GM12878 (cell line): ENCODE measurements at regions not wholly inside any gene's neighbourhood (a gene's known extent, or its start where the extent isn't known, plus 50 kb on each side); places are given as distances from the start of the nearest gene placed in this dataset.
"Not testable (repeated sequence)": the region's sequence is repeated elsewhere in the genome, so short reads cannot be mapped to it uniquely, and the experiment has no call there.

Experiments used
- ATAC-seq: fragments of 200-7000 bp; cut with Tn5 transposase; 3 replicates; pipeline ENCODE4 v1.9.1; 2020; ENCODE audit warnings: mild to moderate bottlenecking, moderate library complexity
- BruUV-seq: library from RNA; stranded (reverse); fragments of 400-500 nt; replicated peaks from 2 replicates; lab custom pipeline; 2021; lab: Mats Ljungman, UMichigan
- CTCF ChIA-PET: fragments of 300-600 bp; sonication (Branson Sonifier 250); formaldehyde crosslinking; extraction: SDS; loops from one replicate; lab custom pipeline; 2021; ENCODE audit warnings: inconsistent platforms; lab: Yijun Ruan, JAX
- POLR2A ChIA-PET: fragments of 350-600 bp; formaldehyde crosslinking; extraction: SDS; loops from one replicate; lab custom pipeline; 2021; ENCODE audit warnings: inconsistent platforms; lab: Charles Lee
- RAD21 ChIA-PET: fragments of 300-600 bp; sonication (Branson Sonifier 250); formaldehyde crosslinking; loops from one replicate; lab custom pipeline; 2023; ENCODE audit warnings: antibody characterized with exemption; ENCODE audit not compliant: unreplicated experiment; lab: Charles Lee
- SMC1A ChIA-PET: fragments of 300-600 bp; sonication (Branson Sonifier 250); formaldehyde crosslinking; loops from one replicate; lab custom pipeline; 2023; ENCODE audit not compliant: unreplicated experiment, uncharacterized antibody; lab: Charles Lee
- DNase-seq: peaks from one replicate; pipeline ENCODE4 v3.0.0-alpha.2; 2011; ENCODE audit warnings: low read depth, low spot score
- FAIRE-seq: peaks from 3 replicates; lab custom pipeline; 2011; peaks lifted over from hg19 to GRCh38; lab: Jason Lieb, UNC
- H2AFZ ChIP-seq: 2 replicates; pipeline ENCODE4 v1.6.0; 2011; ENCODE audit warnings: low read depth, low read length, control low read depth; ENCODE audit not compliant: control insufficient read depth
- H3K27ac ChIP-seq: 2 replicates; pipeline ENCODE4 v1.5.1; 2011; ENCODE audit warnings: control low read depth; ENCODE audit not compliant: control insufficient read depth, insufficient read depth
- H3K27me3 ChIP-seq, 2 experiments: replicated peaks in 1 of 2; 2 replicates each; pipeline versions ENCODE4 v1.6.0 to v1.6.1; 2011; ENCODE audit warnings: low read length in 1 of 2; ENCODE audit not compliant: control insufficient read depth in 2 of 2, insufficient read depth in 2 of 2
- H3K36me3 ChIP-seq, 2 experiments: 2 replicates each; pipeline ENCODE4 v1.5.1; 2011; ENCODE audit warnings: low read length in 1 of 2; ENCODE audit not compliant: control insufficient read depth in 2 of 2, insufficient read depth in 2 of 2
- H3K4me1 ChIP-seq: 2 replicates; pipeline ENCODE4 v1.6.1; 2011; ENCODE audit warnings: mild to moderate bottlenecking, low read length, moderate library complexity, mixed read lengths; ENCODE audit not compliant: control insufficient read depth, insufficient read depth
- H3K4me2 ChIP-seq: 2 replicates; pipeline ENCODE4 v1.6.0; 2011; ENCODE audit warnings: control low read depth; ENCODE audit not compliant: control insufficient read depth, insufficient read depth
- H3K4me3 ChIP-seq: fragments of 200-600 bp; sonication (generic); 2 replicates; pipeline ENCODE4 v1.5.1; 2016
- H3K79me2 ChIP-seq: 2 replicates; pipeline ENCODE4 v1.6.0; 2011; ENCODE audit warnings: low read length; ENCODE audit not compliant: control insufficient read depth, insufficient read depth
- H3K9ac ChIP-seq: 2 replicates; pipeline ENCODE4 v1.8.0; 2011; ENCODE audit warnings: low read length, control low read depth, mixed read lengths; ENCODE audit not compliant: control insufficient read depth, insufficient read depth
- H3K9me3 ChIP-seq: replicated peaks from 3 replicates; pipeline ENCODE4 v1.5.1; 2011; ENCODE audit warnings: mild to moderate bottlenecking, low read length; ENCODE audit not compliant: control insufficient read depth, insufficient read depth
- H4K20me1 ChIP-seq: 2 replicates; pipeline ENCODE4 v1.6.0; 2011; ENCODE audit not compliant: control insufficient read depth, insufficient read depth
- ATF7 ChIP-seq: fragments of 450-650 bp; IDR thresholded peaks from 2 replicates; pipeline ENCODE4 v1.6.1; 2016; ENCODE audit warnings: low read depth, mild to moderate bottlenecking
- EED ChIP-seq: sonication (generic); IDR thresholded peaks from 2 replicates; pipeline ENCODE4 v1.6.1; 2016; ENCODE audit warnings: antibody characterized with exemption, low read depth
- FOXK2 ChIP-seq: fragments of 450-650 bp; IDR thresholded peaks from 2 replicates; pipeline ENCODE4 v1.6.1; 2017; ENCODE audit warnings: mild to moderate bottlenecking, moderate library complexity
- MYC ChIP-seq: IDR thresholded peaks from 2 replicates; pipeline ENCODE4 v1.6.1; 2011; ENCODE audit warnings: mild to moderate bottlenecking, low read length, moderate library complexity, inconsistent platforms; ENCODE audit not compliant: insufficient read depth, insufficient replicate concordance, insufficient read length, severe bottlenecking
- POU2F2 ChIP-seq: IDR thresholded peaks from 3 replicates; pipeline ENCODE4 v1.6.1; 2011; ENCODE audit warnings: low read depth, mild to moderate bottlenecking, low read length, borderline replicate concordance
- SIN3A ChIP-seq: IDR thresholded peaks from 2 replicates; pipeline ENCODE4 v1.6.1; 2012; ENCODE audit warnings: low read depth, low read length, improper control_type of control experiment
- SRF ChIP-seq, 2 experiments: IDR thresholded peaks; 2 replicates each; pipeline ENCODE4 v1.6.1; 2011; ENCODE audit warnings: low read depth in 2 of 2, low read length in 2 of 2, mild to moderate bottlenecking in 1 of 2, moderate library complexity in 1 of 2
- SUPT20H ChIP-seq: IDR thresholded peaks from 2 replicates; pipeline ENCODE4 v1.6.1; 2011; ENCODE audit warnings: low read depth, mild to moderate bottlenecking, low read length, moderate library complexity, borderline replicate concordance; ENCODE audit not compliant: control insufficient read depth
- WGBS: methylation state at CpG from one replicate; pipeline ENCODE4 v1.1.6; 2016; ENCODE audit warnings: low lambda C conversion rate; ENCODE audit not compliant: insufficient replicate concordance, insufficient coverage; ENCODE audit errors: missing lambda C conversion rate; 5-methylcytosine and 5-hydroxymethylcytosine counted together
- in situ Hi-C: fragments of 300-500 bp; cut with MboI; formaldehyde crosslinking; loops from 9 replicates; pipeline ENCODE4 v1.14.3; 2018; ENCODE audit warnings: mixed read lengths
- intact Hi-C: fragments of 100-400 bp; cut with micrococcal nuclease; formaldehyde crosslinking; loops from one replicate; pipeline ENCODE4 v1.14.2; 2022; ENCODE audit not compliant: unreplicated experiment

DNA sequence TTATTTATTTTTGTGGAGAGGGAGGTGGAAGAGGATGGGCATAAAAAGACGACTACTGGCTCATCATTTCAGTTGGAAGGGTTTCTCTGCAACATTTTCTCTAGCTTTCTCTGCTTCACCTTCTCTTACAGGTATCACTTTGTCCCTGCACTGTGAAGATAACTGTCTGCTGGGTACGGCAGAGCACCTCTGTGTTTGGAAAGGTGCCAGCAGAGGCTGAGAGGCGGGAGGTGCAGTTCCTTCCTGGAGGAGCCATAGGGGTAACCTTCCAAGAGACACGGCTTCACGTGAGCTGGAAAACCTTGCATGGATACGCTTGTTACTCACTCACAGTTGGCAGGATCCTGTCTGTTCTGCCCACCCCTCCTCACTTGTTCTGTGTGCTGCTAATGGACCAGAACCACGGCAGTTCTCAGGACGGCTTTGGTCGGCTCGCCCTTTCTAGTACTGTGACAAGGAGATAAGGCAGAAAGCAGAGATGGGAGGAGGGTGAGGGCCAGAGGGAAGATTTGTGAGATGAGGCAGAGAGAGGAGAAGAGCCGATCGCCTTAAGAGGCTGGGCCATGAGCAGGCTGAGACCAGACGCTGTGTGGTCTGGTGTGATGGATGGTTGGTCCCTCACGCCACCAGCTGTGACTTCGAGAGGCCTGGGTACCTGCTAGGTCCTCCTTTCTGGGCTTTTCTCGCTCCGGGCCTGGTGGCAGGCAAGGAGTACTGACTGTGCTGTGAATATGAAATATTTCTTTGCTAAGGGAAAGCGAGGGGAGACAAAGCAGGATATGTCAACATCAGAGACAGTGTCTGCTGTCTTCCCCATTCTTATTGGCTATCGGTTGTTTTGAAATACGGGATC, 66.8 kb downstream of the MRPL57 start:
- no peak for FAIRE-seq
- ChIA-PET RAD21 (no interaction called here), CTCF (interaction anchor here (1.3 kb wide), 1 partner anchor 11 kb away, joined by 3 read pairs; no protein-coding TSS in a partner anchor), POLR2A (interaction anchor here (0.7 kb wide), 1 partner anchor 343 kb away, joined by 6 read pairs; no protein-coding TSS in a partner anchor), SMC1A (no interaction called here)
- 61% methylated on average over 20 of the region's 20 CpGs for WGBS
- Histone ChIP-seq H2AFZ (no peak overlapping the region), H3K27ac (no peak overlapping the region), H3K4me3 (no peak overlapping the region), H3K36me3 (no peaks in the 10 kb centered on the region), H3K79me2 (no peaks in the 10 kb centered on the region), H4K20me1 (no peaks in the 10 kb centered on the region), H3K4me2 (no peak overlapping the region), H3K4me1 (no peaks in the 10 kb centered on the region), H3K27me3 (no peaks in the 10 kb centered on the region; a peak in 1 of 4 replicates), H3K9me3 (no peaks in the 10 kb centered on the region; the same call in 2 of the 3 replicates), H3K9ac (no peak overlapping the region)
- no peak for DNase-seq
- intact Hi-C loops (no loop called here), in situ Hi-C loops (no loop called here)
- no TSS peak for BruUV-seq
- TF ChIP-seq FOXK2, result no peak
- TF ChIP-seq MYC, result no peak
- TF ChIP-seq SIN3A, result no peak
- no peak for TF ChIP-seq SRF (IDR thresholded peaks at IDR 0.05; ENCODE audit: low read depth in 2 of 2, low read length in 2 of 2)
- TF ChIP-seq ATF7, result no peak
- TF ChIP-seq POU2F2, result no peak
- TF ChIP-seq EED, result no peak
- TF ChIP-seq SUPT20H, result no peak
- no peak for ATAC-seq

GRCh38 chr13:21243898-21244184, 67.4 kb downstream of the MRPL57 start:
- POLR2A ChIA-PET, result interaction anchor here (0.7 kb wide), 1 partner anchor 343 kb away, joined by 6 read pairs; no protein-coding TSS in a partner anchor
- ATAC-seq, H3K27ac ChIP-seq, RAD21 ChIA-PET, intact Hi-C loops, H3K79me2 ChIP-seq, H3K27me3 ChIP-seq, H3K4me1 ChIP-seq, H3K9me3 ChIP-seq, CTCF ChIA-PET, H3K36me3 ChIP-seq, in situ Hi-C loops, BruUV-seq, SMC1A ChIA-PET, H4K20me1 ChIP-seq, H3K9ac ChIP-seq, FAIRE-seq, H3K4me2 ChIP-seq, DNase-seq, H2AFZ ChIP-seq, H3K4me3 ChIP-seq: not testable (repeated sequence)
- WGBS, result 44% methylated on average over 1 of the region's 1 CpG
